NCI-H345 treated with DMSO at 0.1 percent for 48 hours (cell line): ENCODE measurements at regions not wholly inside any gene's neighbourhood (a gene's known extent, or its start where the extent isn't known, plus 50 kb on each side); places are given as distances from the start of the nearest gene placed in this dataset.
"Not testable (repeated sequence)": the region's sequence is repeated elsewhere in the genome, so short reads cannot be mapped to it uniquely, and the experiment has no call there.

Source experiments
- DNase-seq: peaks from one replicate; lab custom pipeline; 2025; ENCODE audit not compliant: unreplicated experiment; lab: John Stamatoyannopoulos, UW

DNA sequence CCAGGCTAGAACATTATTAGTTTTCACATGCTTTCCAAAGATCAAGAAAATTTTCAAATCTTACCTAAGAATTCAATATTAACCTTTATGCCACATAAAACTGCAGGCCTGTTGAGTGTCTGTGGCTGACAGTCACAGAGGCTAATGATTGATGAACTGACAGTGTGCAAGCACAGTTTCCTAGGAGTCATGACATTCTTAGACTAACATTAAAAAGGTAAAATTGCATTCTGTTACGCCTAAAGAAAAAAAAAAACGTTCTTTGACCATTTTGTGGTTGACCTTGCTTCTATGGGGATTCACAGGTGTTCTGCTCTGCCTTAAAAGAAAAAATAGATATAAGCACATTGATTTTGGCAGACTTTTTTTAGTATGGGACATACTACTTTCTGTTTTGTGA is 1776.2 kb downstream of the PCDH9 start:
- DNase-seq = no peak

DNA sequence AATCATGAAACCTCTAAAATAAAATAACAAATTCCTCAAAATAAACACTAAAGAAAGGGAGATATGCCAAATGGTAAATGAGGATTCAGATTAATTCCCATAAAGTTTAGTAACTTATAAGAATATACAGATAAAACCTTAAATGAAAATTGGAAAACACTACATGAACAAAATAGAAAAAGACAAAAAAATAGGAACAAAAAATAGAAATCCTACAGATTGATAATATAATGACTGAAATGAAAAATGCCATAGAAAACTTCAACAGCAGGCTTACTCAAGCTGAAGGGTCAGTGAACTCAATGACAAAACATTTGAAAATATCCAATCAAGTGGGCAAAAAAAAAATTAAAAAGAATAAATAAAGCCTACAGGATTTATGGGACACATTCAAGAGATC is 1784.8 kb downstream of the PCDH9 start:
- DNase-seq = no peak

DNA sequence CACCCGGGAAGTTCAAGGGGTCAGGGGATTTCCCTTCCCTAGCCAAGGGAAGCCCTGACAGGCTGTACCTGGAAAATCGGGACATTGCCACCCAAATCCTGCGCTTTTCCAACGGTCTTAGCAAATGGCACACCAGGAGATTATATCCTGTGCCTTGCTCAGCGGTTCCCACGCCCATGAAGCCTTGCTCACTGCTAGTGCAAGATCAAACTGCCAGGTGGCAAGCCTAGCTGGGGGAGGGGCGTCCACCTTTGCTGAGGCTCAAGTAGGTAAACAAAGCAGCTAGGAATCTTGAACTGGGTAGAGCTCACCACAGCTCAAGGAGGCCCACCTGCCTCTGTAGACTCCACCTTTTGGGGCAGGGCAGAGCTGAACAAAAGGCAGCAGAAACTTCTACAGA is 1794.5 kb downstream of the PCDH9 start:
- DNase-seq = no peak

DNA sequence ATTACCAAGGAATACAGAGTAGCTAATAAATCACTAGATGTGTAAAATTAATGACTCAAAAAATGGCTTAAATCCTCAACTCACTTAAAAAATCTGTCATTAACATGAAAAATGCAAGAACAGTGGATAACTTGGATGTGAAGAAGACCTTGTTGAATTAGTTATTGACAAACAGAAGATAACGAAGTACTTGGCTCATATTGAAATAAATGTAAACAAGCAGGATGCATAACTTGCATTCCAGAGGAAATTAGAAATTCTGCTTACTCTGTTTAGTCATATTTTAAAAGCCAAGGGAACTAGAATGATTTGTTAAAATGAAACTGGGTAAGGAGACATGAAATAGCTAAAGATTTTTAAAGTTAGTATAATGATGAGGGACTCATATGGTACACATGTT is 1812.2 kb downstream of the PCDH9 start:
- DNase-seq = no peak

DNA sequence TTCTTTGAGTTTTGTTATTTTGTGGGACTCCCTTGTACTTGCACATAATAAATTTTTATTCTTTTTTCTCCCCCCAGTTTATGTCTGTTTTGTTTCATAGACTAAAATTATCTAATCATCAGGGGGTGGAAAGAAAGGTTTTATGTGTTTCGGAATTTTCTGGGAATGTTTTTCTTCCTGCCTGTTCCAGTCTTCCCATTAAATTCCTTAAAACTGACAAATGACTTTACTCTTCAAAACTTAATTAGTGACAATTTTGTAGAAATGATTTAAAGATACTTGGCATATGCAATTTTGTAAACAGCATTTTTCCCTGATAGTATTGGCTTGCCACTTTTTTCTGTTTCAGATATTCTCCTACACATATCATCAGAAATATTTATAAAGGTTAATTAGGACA is 1813.4 kb downstream of the PCDH9 start:
- no peak for DNase-seq

DNA sequence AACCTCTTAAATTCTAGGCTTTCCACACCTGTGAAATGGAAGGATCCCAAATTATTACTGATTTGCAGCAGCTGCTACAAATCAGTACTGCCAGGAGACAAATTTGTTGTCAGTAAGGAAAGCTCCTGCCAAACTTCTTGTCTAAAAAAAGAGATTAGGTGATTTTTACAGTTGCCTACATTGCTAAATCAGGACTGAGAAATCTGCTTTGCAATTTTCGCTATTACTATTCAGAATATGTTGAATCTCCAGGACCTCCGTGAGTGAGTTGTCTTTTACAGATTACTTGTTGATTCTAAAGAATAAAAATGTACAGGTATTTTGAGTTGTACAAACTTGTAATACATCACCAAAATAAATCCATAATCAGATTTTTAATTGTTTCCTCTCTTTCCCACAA is 1815.9 kb downstream of the PCDH9 start:
- DNase-seq = no peak

DNA sequence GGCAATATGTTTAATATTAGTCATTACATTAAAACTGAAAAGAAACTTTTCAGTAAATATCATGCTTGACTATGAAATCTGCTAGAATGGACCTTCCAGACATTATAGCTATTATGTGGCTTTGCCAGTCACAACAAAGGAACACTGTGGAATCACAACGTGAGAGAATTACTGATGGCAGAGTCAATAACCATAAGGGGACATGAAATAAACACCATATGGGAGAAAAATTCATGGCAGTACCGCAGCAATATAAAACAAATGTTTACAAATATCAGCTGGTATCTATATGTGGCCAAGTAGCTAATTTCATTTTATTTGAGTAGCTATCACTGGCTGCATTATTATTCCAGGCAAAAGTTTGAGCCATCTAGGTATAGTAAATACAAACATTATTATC is 1818.6 kb downstream of the PCDH9 start:
- DNase-seq = no peak

DNA sequence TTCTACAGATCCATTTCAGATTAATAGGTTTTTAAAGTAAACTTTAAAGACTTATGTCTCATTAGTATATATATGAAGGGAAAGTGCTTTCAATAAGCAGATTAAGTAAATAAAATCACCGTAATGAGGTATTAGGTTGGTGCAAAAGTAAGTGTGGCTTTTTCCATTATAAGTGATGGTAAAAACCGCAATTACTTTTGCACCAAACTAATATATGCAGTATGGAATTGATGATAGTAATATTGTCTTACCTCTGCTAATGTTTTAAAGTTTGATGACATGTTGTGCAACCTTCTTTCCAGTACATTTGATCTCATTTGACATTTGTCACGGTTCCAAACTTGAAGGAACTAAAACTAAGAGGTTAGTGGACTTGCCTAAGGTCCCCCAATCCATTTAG is 1819.3 kb downstream of the PCDH9 start:
- no peak for DNase-seq

DNA sequence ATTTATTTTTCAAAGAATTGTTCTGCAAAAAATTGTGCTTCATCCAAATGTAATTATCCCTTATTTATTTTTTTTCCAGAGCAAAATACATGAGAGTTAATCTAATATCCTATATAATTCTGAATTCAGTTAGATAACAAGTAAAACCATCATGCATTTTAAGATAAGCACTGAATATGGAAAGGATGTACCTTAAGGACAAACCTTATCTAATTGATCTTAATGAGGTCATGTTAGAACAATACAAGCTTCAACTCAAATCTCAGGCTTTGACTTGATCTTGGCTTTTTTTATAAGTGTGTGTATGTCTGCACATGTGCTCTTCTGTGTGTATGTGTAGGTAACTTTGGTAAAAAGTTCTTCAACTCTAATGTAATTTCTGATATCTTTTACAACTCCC is 1828.8 kb downstream of the PCDH9 start:
- DNase-seq = no peak

DNA sequence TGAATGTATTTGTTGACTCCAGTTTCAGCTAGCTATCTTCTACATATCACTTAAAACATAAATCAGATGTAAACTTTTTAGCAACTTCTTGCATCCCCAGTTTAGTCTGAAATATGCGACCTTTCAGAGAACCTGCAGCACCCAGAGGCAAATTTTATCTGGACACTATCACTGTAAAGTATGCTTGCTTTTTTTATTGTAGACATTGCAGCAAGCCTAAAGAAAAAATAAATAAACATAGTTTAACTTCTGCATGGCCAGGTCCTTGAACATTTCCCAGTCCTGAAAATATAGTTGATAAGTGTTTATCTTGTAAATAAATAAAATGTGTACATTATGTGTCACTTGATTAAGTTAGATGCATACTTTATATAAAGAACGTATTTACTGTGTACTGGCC is 1829.4 kb downstream of the PCDH9 start:
- DNase-seq = no peak

DNA sequence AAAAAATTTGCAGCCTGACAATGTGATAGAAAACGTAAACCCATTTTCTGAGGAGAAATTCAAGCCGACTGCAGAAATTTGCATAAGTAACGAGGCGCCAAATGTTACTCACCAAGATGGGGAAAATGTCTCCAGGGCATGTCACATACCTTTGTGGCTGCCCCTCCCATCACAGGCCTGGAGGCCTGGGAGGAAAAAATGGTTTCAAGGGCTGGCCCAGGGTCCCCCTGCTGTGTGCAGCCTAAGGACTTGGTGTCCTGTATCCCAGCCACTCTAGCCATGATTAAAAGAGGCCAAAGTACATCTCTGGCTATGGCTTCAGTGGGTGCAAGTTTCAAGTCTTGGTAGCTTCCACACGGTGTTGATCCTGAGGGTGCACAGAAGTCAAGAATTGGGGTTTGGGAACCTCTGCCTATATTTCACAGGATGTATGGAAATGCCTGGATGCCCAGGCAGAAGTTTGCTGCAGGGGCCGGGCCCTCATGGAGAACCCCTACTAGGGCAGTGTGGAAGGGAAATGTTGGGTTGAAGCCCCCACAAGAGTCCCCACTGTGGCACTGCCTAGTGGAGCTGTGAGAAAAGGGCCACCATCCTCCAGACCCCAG is 1842.3 kb downstream of the PCDH9 start:
- no peak for DNase-seq

DNA sequence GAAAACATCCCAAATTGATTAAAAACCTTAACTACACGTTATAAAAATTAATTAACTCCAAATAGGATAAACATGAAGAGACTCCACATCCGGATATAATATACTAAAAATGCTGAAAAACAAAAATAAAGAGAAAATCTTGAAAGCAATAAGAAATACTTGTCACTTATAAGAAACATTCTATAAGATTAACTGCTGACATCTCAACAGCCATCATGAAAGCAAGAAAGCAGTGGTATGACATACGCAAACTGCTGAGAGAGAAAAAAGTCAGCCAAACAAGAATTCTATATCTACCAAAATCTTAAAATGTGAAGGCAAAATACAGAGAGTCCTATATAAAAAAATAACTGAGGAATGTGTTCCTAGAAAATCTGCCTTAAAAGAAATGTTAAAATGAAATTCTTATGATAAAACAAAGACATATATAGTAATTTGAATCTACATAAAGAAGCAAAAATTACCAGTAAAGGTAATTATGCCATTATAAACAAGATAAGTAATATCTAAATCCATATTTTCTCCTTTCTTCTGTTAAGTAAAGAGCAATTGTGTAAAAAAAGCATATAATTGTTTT is 1851.1 kb downstream of the PCDH9 start:
- peak; percentile 17 for DNase-seq

DNA sequence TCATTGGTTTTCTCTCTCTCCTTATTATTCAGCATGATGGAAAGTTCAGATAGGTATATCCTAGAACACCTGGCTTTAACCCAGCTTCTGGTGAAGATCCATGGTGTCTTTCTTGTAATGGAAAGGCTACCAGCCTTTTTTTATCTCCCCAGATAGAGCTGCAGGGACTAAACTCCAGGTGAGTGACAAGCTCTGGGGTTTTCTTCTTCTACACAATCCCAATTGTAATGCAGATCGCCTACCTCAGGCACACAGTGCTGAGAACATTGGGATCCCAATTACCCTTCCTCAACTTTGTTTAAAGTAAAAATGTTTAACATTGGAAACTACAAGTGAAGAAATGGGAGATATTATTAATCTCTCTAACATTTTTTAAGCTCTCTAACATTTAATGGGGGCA is 1851.7 kb downstream of the PCDH9 start:
- DNase-seq = no peak

DNA sequence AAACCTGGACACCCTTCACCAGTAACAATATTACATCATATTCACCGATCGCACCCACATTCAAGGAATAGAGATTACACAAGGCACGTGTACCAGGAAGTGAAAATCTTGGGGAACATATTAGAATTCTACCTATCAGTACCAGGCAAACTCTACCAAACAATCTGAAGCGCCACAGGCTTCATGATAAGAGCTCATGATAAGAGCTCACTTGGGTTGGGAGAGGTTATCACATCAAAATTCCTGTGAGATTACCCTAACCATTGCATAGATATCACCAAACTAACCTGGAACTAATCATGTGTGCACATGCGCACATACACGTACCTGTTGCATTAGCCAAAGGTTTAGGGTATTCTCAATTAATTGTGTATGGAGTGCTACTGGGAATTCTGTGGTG is 1861.3 kb downstream of the PCDH9 start:
- no peak for DNase-seq

DNA sequence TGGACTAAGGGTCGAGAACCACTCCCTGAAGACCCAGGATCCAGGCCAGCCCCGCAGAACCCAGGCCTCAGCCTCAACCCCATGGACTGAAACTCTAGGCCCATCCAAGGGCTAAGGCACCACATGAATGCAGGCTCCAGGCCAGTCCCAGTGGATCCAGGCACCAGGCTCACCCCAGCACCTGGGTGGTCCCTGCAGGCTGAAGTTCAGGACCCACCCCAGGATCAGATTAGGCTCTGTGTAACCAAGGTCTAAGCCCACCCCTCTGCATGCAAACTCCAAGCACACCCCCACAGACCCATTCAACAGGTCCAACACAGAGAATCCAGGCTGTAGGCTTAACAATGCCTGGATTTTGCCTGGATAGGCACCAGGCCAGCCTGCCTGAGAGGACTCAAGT is 1876.2 kb downstream of the PCDH9 start:
- no peak for DNase-seq

DNA sequence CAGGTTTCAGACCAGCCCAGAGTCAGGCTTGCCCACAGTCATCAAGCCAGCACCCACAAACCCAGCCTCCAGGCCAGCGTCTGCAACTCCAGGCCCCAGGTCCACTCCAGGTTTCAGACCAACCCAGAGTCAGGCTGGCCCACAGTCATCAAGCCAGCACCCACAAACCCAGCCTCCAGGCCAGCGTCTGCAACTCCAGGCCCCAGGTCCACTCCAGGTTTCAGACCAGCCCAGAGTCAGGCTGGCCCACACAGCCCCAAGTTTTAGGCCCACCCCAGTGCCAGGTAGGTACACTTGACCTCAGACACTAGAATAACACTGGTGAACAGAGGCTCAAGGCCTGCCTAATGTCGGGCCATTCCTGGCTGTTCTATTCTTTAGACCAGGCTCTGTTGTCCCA is 1877.0 kb downstream of the PCDH9 start:
- not testable (repeated sequence) for DNase-seq

DNA sequence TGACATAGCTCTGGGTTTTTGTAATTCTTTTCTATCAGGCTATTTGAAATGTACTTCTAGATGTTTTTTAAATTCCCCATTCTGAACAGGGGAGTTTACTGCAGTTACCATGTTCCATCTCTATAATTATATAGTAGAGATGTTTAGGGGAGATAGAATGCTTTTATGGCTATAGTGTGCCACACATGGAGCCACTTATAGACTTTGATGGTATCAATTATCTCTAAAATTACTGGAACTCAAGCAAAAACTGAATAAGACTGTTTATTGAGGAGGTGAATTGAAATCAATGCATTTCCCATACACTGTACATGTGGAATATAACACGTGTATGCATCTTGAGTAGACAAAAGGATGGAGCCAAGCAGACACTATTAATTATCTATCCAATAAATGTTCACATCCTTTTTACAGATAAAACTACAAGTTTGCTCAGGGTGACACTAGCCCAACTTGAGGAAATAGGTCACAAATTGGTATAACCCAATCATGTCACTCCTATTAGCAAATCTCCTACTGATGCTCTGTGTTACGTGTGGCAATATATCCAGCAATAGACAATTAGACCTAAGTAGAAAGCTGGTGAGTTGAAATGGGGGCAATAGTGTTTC is 1882.6 kb downstream of the PCDH9 start:
- no peak for DNase-seq

DNA sequence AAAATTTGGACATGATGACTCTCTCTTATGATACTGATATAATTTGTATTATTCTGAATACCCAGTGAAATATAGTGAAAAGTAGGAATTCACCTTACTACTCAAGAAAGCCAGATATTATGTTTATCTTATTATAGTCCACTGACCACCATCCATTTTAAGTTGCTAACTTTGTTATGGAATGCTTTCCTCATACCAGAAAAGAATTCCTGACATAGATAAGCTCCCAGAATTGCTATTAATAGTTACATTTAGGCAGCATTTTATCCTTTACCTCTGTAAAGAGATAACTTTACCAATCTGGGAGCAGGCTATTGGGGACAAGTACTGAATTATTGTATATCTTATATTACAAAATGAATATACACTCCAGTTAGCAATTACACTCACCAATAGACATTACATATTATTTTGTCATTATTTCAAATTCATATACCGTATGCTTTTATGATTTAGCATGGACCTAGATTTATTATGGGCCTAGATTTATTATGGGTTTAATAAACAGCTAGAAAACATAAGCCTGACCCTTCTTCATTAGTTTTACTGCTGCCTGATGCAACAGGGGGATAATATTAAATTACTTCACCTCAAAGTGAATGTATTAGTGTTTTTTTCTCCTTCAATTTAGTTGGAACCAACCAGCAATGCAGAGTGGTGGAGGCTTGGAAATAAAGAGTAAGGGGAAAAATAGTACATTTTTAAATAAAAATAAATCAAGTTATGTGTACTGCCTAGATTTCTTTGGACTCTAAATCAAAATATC is 1886.1 kb downstream of the PCDH9 start:
- no peak for DNase-seq

DNA sequence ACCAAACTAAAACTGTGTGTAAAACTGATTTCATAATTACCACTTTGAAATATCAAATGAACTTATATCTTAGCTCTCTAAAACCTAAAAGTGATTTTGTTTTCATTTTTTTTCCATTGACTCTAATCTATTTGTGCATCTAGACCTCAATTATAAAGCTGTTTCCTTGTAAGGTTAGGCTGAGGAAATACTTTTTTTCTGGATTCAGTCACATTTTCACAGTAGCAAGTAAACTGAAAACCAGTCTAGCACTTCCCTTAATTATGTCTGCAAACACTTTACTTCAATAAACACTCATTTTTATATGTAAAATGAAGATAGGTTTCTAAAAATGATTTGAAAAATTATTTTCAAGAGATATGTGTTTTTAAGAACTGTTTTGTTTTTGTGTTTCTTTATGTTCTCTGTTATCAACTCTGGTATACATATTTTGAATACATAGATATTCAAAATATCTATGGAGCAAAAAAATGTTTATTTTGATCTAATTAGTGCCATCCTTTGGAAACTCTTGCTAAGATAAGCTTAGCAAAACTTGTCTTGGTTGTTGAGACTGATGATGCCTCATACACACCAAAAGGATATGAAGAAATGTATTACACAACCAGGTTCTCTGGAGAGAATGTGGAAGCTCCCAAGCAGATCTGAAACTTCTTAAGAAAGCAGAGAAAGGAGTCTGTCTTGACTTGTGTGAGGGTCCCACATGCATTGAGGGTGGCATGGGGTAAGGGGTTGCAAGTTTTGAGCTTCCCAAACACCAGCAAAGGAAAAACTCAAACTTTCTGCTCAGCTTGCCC is 1887.4 kb downstream of the PCDH9 start:
- DNase-seq = no peak

DNA sequence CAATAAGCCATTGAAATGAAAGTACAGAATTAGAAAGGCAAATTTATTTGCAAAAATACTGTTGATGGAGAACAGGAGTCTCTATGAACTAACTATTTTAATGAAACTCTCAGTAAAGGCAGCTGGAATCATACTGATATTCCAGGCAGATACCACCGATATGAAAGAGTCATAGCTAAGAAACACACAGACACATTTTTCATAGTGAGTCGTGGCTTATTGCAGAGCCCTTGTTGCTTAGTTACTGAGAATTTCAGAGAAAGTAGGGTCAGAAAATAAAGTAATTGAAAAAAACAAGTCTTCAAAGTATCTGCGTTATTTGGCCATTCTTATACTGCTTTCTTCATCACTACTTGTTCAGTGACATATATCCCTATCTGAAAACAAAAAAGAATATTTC is 1890.9 kb downstream of the PCDH9 start:
- no peak for DNase-seq

DNA sequence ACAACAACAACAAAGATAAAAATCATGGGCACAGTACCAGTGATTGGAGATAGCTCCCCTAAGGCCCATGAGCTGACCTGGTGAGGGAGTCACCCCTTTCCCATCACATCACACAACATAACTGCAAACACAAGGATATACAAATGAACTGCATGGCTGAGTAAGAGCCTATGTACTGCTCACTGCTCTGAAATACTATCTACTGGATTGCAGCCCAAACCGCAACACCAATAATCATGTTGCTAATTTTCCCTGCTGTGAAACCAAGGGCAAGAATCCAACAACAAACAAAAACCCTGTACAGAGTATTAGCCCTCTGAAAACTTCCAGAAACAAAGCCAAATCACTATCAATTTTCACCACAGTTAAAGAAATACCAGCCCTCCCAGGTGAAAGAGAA is 1893.2 kb downstream of the PCDH9 start:
- no peak for DNase-seq
